ENCODE measurements at regions not wholly inside any gene's neighbourhood (a gene's known extent, or its start where the extent isn't known, plus 50 kb on each side); places are given as distances from the start of the nearest gene placed in this dataset.
A peak's percentile ranks its signal among the peaks of the same experiment; 100 is the strongest.

GRCh38 chr3:167941234-167941995 lies 154.3 kb downstream of the GOLIM4 start:
- Histone ChIP-seq H2AFZ (ENCODE audit: low read length) (no peak overlapping the region), H4K20me1 (ENCODE audit: insufficient read depth, low read length, poor library complexity, severe bottlenecking) (no peaks in the 10 kb centered on the region), H3K27me3 (ENCODE audit: insufficient read depth, low read length, poor library complexity, severe bottlenecking) (no peaks in the 10 kb centered on the region), H3K4me1 (ENCODE audit: insufficient read depth, low read length, poor library complexity, severe bottlenecking) (peaks cover 45% of the 10 kb centered on the region), H3K4me3 (ENCODE audit: low read length, poor library complexity, severe bottlenecking) (peak overlapping the region; percentile 61), H3K4me2 (ENCODE audit: low read depth, low read length, poor library complexity, severe bottlenecking) (peak overlapping the region; percentile 74), H3F3A (ENCODE audit: low read depth) (peaks cover 19% of the 10 kb centered on the region), H3K9me2 (replicated peaks; ENCODE audit: low read depth, low read length) (no peaks in the 10 kb centered on the region), H3K9me3 (ENCODE audit: insufficient read depth, low read depth, low read length) (no peaks in the 10 kb centered on the region), H3K9ac (ENCODE audit: low read depth, low read length, poor library complexity, severe bottlenecking) (peak overlapping the region; percentile 70), H3K79me2 (ENCODE audit: insufficient read depth, low read length) (no peaks in the 10 kb centered on the region), H3K36me3 (ENCODE audit: insufficient read depth, low read length) (no peaks in the 10 kb centered on the region)
- TF ChIP-seq EZH2phosphoT487 (IDR thresholded peaks at IDR 0.05; ENCODE audit: borderline replicate concordance) = no peak
- no peak for TF ChIP-seq CTCF (conservative IDR thresholded peaks at IDR 0.05; ENCODE audit: low read length)

- Histone ChIP-seq H2AFZ (ENCODE audit: low read length) (no peak overlapping the region), H3K9ac (ENCODE audit: low read depth, low read length, poor library complexity, severe bottlenecking) (peak overlapping the region; percentile 70), H3K9me3 (ENCODE audit: insufficient read depth, low read depth, low read length) (no peaks in the 10 kb centered on the region), H4K20me1 (ENCODE audit: insufficient read depth, low read length, poor library complexity, severe bottlenecking) (no peaks in the 10 kb centered on the region), H3K9me2 (replicated peaks; ENCODE audit: low read depth, low read length) (no peaks in the 10 kb centered on the region), H3K27me3 (ENCODE audit: insufficient read depth, low read length, poor library complexity, severe bottlenecking) (no peaks in the 10 kb centered on the region), H3F3A (ENCODE audit: low read depth) (peaks cover 19% of the 10 kb centered on the region), H3K36me3 (ENCODE audit: insufficient read depth, low read length) (no peaks in the 10 kb centered on the region), H3K4me2 (ENCODE audit: low read depth, low read length, poor library complexity, severe bottlenecking) (peak overlapping the region; percentile 74), H3K4me1 (ENCODE audit: insufficient read depth, low read length, poor library complexity, severe bottlenecking) (peaks cover 45% of the 10 kb centered on the region), H3K4me3 (ENCODE audit: low read length, poor library complexity, severe bottlenecking) (peak overlapping the region; percentile 61), H3K79me2 (ENCODE audit: insufficient read depth, low read length) (no peaks in the 10 kb centered on the region)
- TF ChIP-seq EZH2phosphoT487 (IDR thresholded peaks at IDR 0.05; ENCODE audit: borderline replicate concordance) = no peak
- no peak for TF ChIP-seq CTCF (conservative IDR thresholded peaks at IDR 0.05; ENCODE audit: low read length)
Observed at GRCh38 chr3:167940241-167940640, 155.5 kb downstream of the GOLIM4 start.

- H3K27me3 ChIP-seq (ENCODE audit: insufficient read depth, low read length, poor library complexity, severe bottlenecking) = no peaks in the 10 kb centered on the region
- TF ChIP-seq CTCF (conservative IDR thresholded peaks at IDR 0.05; ENCODE audit: low read length) (no peak), EZH2phosphoT487 (IDR thresholded peaks at IDR 0.05; ENCODE audit: borderline replicate concordance) (no peak)
- peaks cover 19% of the 10 kb centered on the region for H3F3A ChIP-seq (ENCODE audit: low read depth)
- H3K4me1 ChIP-seq (ENCODE audit: insufficient read depth, low read length, poor library complexity, severe bottlenecking) = peaks cover 38% of the 10 kb centered on the region
- no peaks in the 10 kb centered on the region for H3K79me2 ChIP-seq (ENCODE audit: insufficient read depth, low read length)
- H3K36me3 ChIP-seq (ENCODE audit: insufficient read depth, low read length) = no peaks in the 10 kb centered on the region
- H3K4me2 ChIP-seq (ENCODE audit: low read depth, low read length, poor library complexity, severe bottlenecking) = no peak overlapping the region
- H3K9me2 ChIP-seq (replicated peaks; ENCODE audit: low read depth, low read length) = no peaks in the 10 kb centered on the region
- no peak overlapping the region for H3K4me3 ChIP-seq (ENCODE audit: low read length, poor library complexity, severe bottlenecking)
- no peaks in the 10 kb centered on the region for H4K20me1 ChIP-seq (ENCODE audit: insufficient read depth, low read length, poor library complexity, severe bottlenecking)
- no peak overlapping the region for H2AFZ ChIP-seq (ENCODE audit: low read length)
- H3K9ac ChIP-seq (ENCODE audit: low read depth, low read length, poor library complexity, severe bottlenecking) = no peak overlapping the region
- no peaks in the 10 kb centered on the region for H3K9me3 ChIP-seq (ENCODE audit: insufficient read depth, low read depth, low read length)
Observed at GRCh38 chr3:167938516-167938915, 157.2 kb downstream of the GOLIM4 start.

Measured in Loucy (cell line).